Loucy (cell line): ENCODE measurements at regions not wholly inside any gene's neighbourhood (a gene's known extent, or its start where the extent isn't known, plus 50 kb on each side); places are given as distances from the start of the nearest gene placed in this dataset.

Source experiments
- H2AFZ ChIP-seq: fragments of 200-600 bp; sonication (generic); 2 replicates; pipeline ENCODE4 v1.6.0; 2016; ENCODE audit warnings: antibody characterized with exemption, mild to moderate bottlenecking, low read length, moderate library complexity
- H3F3A ChIP-seq: fragments of 200-600 bp; 2 replicates; pipeline ENCODE4 v1.6.0; 2016; ENCODE audit warnings: antibody characterized with exemption, low read depth, mild to moderate bottlenecking
- H3K27me3 ChIP-seq: fragments of 200-600 bp; sonication (generic); 2 replicates; pipeline ENCODE4 v1.6.1; 2014; ENCODE audit warnings: low read length, mild to moderate bottlenecking; ENCODE audit not compliant: insufficient read depth, poor library complexity, severe bottlenecking
- H3K36me3 ChIP-seq: fragments of 200-600 bp; sonication (generic); 2 replicates; pipeline ENCODE4 v1.6.1; 2016; ENCODE audit warnings: low read length; ENCODE audit not compliant: insufficient read depth
- H3K4me1 ChIP-seq: fragments of 200-600 bp; sonication (generic); 2 replicates; pipeline ENCODE4 v1.5.1; 2014; ENCODE audit warnings: low read length, mild to moderate bottlenecking; ENCODE audit not compliant: insufficient read depth, poor library complexity, severe bottlenecking
- H3K4me2 ChIP-seq: fragments of 200-600 bp; sonication (generic); 2 replicates; pipeline ENCODE4 v1.6.0; 2014; ENCODE audit warnings: antibody characterized with exemption, low read length, low read depth, mild to moderate bottlenecking; ENCODE audit not compliant: poor library complexity, severe bottlenecking
- H3K4me3 ChIP-seq: fragments of 200-600 bp; sonication (generic); 2 replicates; pipeline ENCODE4 v1.5.1; 2014; ENCODE audit warnings: low read length, mild to moderate bottlenecking, mixed read lengths; ENCODE audit not compliant: poor library complexity, severe bottlenecking
- H3K79me2 ChIP-seq: fragments of 200-600 bp; sonication (generic); 2 replicates; pipeline ENCODE4 v1.6.1; 2014; ENCODE audit warnings: low read length; ENCODE audit not compliant: insufficient read depth
- H3K9ac ChIP-seq: fragments of 200-600 bp; sonication (generic); 2 replicates; pipeline ENCODE4 v1.6.0; 2014; ENCODE audit warnings: mild to moderate bottlenecking, low read depth, low read length, moderate library complexity; ENCODE audit not compliant: poor library complexity, severe bottlenecking
- H3K9me2 ChIP-seq: fragments of 200-600 bp; sonication (generic); replicated peaks from 2 replicates; pipeline ENCODE4 v1.6.1; 2016; ENCODE audit warnings: low read depth, low read length, mixed read lengths
- H3K9me3 ChIP-seq: fragments of 200-600 bp; sonication (generic); 2 replicates; pipeline ENCODE4 v1.6.1; 2014; ENCODE audit warnings: mild to moderate bottlenecking, antibody characterized with exemption, low read length, low read depth; ENCODE audit not compliant: insufficient read depth
- H4K20me1 ChIP-seq: fragments of 200-600 bp; sonication (generic); 2 replicates; pipeline ENCODE4 v1.6.0; 2014; ENCODE audit warnings: antibody characterized with exemption, low read length, mild to moderate bottlenecking; ENCODE audit not compliant: insufficient read depth, poor library complexity, severe bottlenecking
- EZH2phosphoT487 ChIP-seq: fragments of 200-600 bp; IDR thresholded peaks from 2 replicates; pipeline ENCODE4 v1.6.1; 2018; ENCODE audit warnings: antibody characterized with exemption, mild to moderate bottlenecking, moderate library complexity, borderline replicate concordance
- TF ChIP-seq, protein P1 (sequence below): fragments of 200-600 bp; sonication (generic); conservative IDR thresholded peaks from 2 replicates; pipeline ENCODE4 v1.5.1; 2014; ENCODE audit warnings: mild to moderate bottlenecking, antibody characterized with exemption, low read length

DNA sequence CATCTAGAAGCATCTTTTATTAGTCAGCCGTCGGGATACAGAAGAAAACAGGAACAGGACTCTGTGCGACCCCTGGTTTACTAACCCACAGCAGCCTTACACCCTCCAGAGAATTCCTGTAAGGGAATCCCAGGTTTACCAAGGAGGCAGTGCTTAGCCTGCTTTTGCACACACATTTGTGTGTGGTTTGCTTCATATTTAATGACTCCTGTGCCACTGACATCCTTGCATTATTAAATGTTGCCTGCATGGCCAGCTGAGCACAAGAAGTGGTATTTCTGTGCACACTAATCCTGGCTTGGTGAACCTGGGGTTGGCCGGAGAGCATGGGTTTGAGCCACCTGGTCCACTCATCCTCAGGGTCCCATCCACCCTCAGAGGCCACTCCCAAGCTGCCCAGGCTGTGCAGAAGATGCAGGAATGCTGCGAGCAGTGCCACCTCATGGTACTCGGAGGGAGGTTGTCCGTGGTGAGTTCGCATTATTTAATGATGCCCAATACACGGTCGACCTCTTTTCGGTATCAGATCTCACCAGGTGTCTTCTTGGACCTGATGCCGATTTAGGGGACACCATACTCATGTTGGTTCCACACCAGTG, 152.4 kb upstream of the RTL1 start:
- no peaks in the 10 kb centered on the region for H3K79me2 ChIP-seq
- H2AFZ ChIP-seq, result no peak overlapping the region
- no peaks in the 10 kb centered on the region for H3K9me2 ChIP-seq
- TF ChIP-seq EZH2phosphoT487, result no peak
- TF ChIP-seq, protein P1, sequence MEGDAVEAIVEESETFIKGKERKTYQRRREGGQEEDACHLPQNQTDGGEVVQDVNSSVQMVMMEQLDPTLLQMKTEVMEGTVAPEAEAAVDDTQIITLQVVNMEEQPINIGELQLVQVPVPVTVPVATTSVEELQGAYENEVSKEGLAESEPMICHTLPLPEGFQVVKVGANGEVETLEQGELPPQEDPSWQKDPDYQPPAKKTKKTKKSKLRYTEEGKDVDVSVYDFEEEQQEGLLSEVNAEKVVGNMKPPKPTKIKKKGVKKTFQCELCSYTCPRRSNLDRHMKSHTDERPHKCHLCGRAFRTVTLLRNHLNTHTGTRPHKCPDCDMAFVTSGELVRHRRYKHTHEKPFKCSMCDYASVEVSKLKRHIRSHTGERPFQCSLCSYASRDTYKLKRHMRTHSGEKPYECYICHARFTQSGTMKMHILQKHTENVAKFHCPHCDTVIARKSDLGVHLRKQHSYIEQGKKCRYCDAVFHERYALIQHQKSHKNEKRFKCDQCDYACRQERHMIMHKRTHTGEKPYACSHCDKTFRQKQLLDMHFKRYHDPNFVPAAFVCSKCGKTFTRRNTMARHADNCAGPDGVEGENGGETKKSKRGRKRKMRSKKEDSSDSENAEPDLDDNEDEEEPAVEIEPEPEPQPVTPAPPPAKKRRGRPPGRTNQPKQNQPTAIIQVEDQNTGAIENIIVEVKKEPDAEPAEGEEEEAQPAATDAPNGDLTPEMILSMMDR, result no peak
- no peaks in the 10 kb centered on the region for H3K36me3 ChIP-seq
- no peaks in the 10 kb centered on the region for H4K20me1 ChIP-seq
- no peaks in the 10 kb centered on the region for H3K27me3 ChIP-seq
- no peaks in the 10 kb centered on the region for H3F3A ChIP-seq
- no peak overlapping the region for H3K4me3 ChIP-seq
- no peak overlapping the region for H3K9ac ChIP-seq
- peaks cover 9% of the 10 kb centered on the region; the same call in 1 of the 2 replicates for H3K9me3 ChIP-seq
- no peaks in the 10 kb centered on the region for H3K4me1 ChIP-seq
- no peak overlapping the region for H3K4me2 ChIP-seq

DNA sequence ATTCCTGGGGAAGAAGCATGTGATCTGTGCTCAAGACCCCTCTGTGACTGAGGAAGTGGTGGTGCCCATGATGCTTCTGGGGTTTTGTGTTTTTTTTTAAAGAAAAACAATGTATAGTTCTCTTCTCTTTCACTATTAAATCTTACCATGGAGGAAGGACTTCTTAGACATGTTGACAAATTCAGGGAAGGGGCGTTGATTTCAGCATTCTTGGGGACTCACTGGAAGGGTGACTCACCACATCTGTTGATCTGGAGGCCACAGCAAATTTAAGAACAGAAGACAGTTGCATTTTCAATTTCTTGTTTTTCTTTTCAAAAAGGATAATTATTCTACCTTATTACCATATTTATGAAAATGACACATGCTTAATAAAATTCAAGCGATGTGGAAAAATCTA, 152.9 kb upstream of the RTL1 start:
- no peak overlapping the region for H3K4me2 ChIP-seq
- H3K9me2 ChIP-seq, result no peaks in the 10 kb centered on the region
- H2AFZ ChIP-seq, result no peak overlapping the region
- H3K9ac ChIP-seq, result no peak overlapping the region
- no peak overlapping the region for H3K4me3 ChIP-seq
- no peaks in the 10 kb centered on the region for H3K36me3 ChIP-seq
- TF ChIP-seq EZH2phosphoT487, result no peak
- TF ChIP-seq, protein P1, result no peak
- no peaks in the 10 kb centered on the region for H4K20me1 ChIP-seq
- H3K9me3 ChIP-seq, result peaks cover 11% of the 10 kb centered on the region; the same call in 1 of the 2 replicates
- H3F3A ChIP-seq, result no peaks in the 10 kb centered on the region
- H3K79me2 ChIP-seq, result no peaks in the 10 kb centered on the region
- H3K4me1 ChIP-seq, result no peaks in the 10 kb centered on the region
- H3K27me3 ChIP-seq, result no peaks in the 10 kb centered on the region

DNA sequence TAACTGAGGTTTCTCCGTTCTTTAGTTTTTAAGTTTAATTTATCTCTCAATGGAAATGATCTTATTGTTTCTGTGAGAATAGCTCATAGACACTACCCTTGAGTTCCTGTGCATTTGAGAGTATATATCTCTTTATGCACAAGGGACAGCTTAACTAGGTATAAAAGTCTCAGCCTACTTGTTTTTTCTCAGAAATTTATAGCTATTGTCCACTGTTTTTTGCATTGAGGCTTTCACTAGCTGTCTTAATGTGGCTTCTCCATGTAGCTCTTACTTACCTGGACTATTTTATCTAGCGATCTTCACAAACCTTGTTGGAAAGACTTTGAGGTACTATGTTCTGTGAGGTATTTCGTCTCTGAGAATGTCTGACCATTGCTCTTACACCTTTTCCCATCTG, 153.9 kb upstream of the RTL1 start:
- Histone ChIP-seq H3K4me1 (no peaks in the 10 kb centered on the region), H3K36me3 (no peaks in the 10 kb centered on the region), H4K20me1 (no peaks in the 10 kb centered on the region), H3K9ac (no peak overlapping the region), H3K4me3 (no peak overlapping the region), H3K4me2 (no peak overlapping the region), H3F3A (no peaks in the 10 kb centered on the region), H3K9me3 (peaks cover 11% of the 10 kb centered on the region; the same call in 1 of the 2 replicates), H3K27me3 (no peaks in the 10 kb centered on the region), H3K79me2 (no peaks in the 10 kb centered on the region), H2AFZ (no peak overlapping the region), H3K9me2 (no peaks in the 10 kb centered on the region)
- TF ChIP-seq, protein P1, result no peak
- TF ChIP-seq EZH2phosphoT487, result no peak
